ENCODE measurements at regions not wholly inside any gene's neighbourhood (a gene's known extent, or its start where the extent isn't known, plus 50 kb on each side); places are given as distances from the start of the nearest gene placed in this dataset.

DNA sequence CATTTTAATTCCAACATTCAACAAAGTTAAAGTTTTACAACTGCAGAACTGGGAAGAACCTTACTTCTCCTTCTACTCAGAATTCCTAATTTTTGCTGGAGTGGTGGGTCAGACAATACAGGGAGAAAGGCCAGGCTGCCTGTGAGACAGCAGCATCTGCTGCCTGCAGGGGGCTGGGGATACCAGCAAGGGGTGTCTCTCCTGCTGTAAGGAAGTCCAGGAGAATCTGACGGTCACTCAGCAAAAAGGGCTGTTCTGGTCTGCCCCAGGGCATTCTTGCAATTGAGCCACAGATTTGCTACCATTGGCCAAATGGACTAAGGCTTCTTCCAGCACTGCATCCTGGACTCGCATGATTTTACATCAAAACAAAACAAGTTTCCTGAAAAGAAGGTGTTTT, 426.6 kb upstream of the CDH11 start:
- H3K27ac ChIP-seq (ENCODE audit: low read depth, low read length): no peak overlapping the region
- H3K4ac ChIP-seq (replicated peaks; ENCODE audit: insufficient read length, low read depth, low read length): no peak overlapping the region
- peaks cover 13 to 14% of the 10 kb centered on the region in 2 experiments; a peak in 3 of 4 replicates for H3K9me3 ChIP-seq (ENCODE audit: insufficient read depth in 2 of 2, low read depth in 1 of 2, low read length in 1 of 2)
- no peak overlapping the region for H2BK12ac ChIP-seq (ENCODE audit: low read depth, low read length)
- no peaks in the 10 kb centered on the region for H3K36me3 ChIP-seq (ENCODE audit: control insufficient read depth in 2 of 4, insufficient read depth in 4 of 4, low read length in 3 of 4)
- TF ChIP-seq RAD21 (IDR thresholded peaks at IDR 0.05 in 1 of 2, conservative IDR thresholded peaks at IDR 0.05 in 1 of 2; ENCODE audit: low read depth in 2 of 2, low read length in 2 of 2) (peak in 1 of 2 experiments; percentile 21; a peak in 1 of 4 replicates), ZNF274 (IDR thresholded peaks at IDR 0.05; ENCODE audit: borderline replicate concordance, extremely low read depth, low read length) (no peak)
- TF ChIP-seq, protein P1, sequence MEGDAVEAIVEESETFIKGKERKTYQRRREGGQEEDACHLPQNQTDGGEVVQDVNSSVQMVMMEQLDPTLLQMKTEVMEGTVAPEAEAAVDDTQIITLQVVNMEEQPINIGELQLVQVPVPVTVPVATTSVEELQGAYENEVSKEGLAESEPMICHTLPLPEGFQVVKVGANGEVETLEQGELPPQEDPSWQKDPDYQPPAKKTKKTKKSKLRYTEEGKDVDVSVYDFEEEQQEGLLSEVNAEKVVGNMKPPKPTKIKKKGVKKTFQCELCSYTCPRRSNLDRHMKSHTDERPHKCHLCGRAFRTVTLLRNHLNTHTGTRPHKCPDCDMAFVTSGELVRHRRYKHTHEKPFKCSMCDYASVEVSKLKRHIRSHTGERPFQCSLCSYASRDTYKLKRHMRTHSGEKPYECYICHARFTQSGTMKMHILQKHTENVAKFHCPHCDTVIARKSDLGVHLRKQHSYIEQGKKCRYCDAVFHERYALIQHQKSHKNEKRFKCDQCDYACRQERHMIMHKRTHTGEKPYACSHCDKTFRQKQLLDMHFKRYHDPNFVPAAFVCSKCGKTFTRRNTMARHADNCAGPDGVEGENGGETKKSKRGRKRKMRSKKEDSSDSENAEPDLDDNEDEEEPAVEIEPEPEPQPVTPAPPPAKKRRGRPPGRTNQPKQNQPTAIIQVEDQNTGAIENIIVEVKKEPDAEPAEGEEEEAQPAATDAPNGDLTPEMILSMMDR (IDR thresholded peaks at IDR 0.05; ENCODE audit: control extremely low read depth in 1 of 3, insufficient read depth in 1 of 3, low read depth in 1 of 3, low read length in 3 of 3): peak in 2 of 3 experiments; percentile 20 to 42; a peak in 2 of 4 replicates
- H3K27me3 ChIP-seq (replicated peaks in 1 of 4; ENCODE audit: control insufficient read depth in 3 of 4, extremely low read depth in 1 of 4, insufficient read depth in 3 of 4, low read length in 3 of 4): no peaks in the 10 kb centered on the region
- H3K23me2 ChIP-seq (ENCODE audit: low read depth, low read length): no peaks in the 10 kb centered on the region; the same call in 1 of the 2 replicates
- no peak overlapping the region for H2AK5ac ChIP-seq (ENCODE audit: low read depth, low read length)
- H4K8ac ChIP-seq (ENCODE audit: extremely low read depth, insufficient read depth, low read length): no peak overlapping the region
- H3K9ac ChIP-seq (replicated peaks in 1 of 4; ENCODE audit: extremely low read depth in 1 of 4, low read depth in 3 of 4, low read length in 3 of 4): no peak overlapping the region
- no peak overlapping the region for H3K56ac ChIP-seq (replicated peaks; ENCODE audit: insufficient read length, low read depth, low read length)
- ChIA-PET CTCF (ENCODE audit: partially characterized antibody) (interaction anchor here (0.8 to 2.0 kb wide), 2 partner anchors 10 to 118 kb away, joined by 3 to 5 read pairs; no protein-coding TSS in a partner anchor), POLR2A (ENCODE audit: partially characterized antibody) (no interaction called here)
- H3K18ac ChIP-seq (ENCODE audit: extremely low read depth, low read length): no peak overlapping the region
- H3K14ac ChIP-seq (ENCODE audit: insufficient read length): no peak overlapping the region
- no peaks in the 10 kb centered on the region for H3K79me1 ChIP-seq (ENCODE audit: low read depth, low read length)
- WGBS, 2 experiments (ENCODE audit: extremely low coverage in 1 of 2, insufficient coverage in 1 of 2, insufficient read length in 1 of 2, insufficient replicate concordance in 2 of 2, low coverage in 1 of 2, low lambda C conversion rate in 2 of 2, missing lambda C conversion rate in 1 of 2): 74% methylated on average over 2 of the region's 2 CpGs; no CpG with 5 or more reads in 1 of the 2 experiments
- H4K20me1 ChIP-seq (replicated peaks in 1 of 2; ENCODE audit: control insufficient read depth in 1 of 2, insufficient read depth in 2 of 2, low read length in 2 of 2): no peaks in the 10 kb centered on the region
- no peak overlapping the region for H3K4me2 ChIP-seq (ENCODE audit: insufficient read depth in 1 of 2, low read depth in 2 of 2, low read length in 2 of 2)
- no peak overlapping the region for H2BK15ac ChIP-seq (ENCODE audit: low read length)
- H4K91ac ChIP-seq (replicated peaks; ENCODE audit: insufficient read length, low read length): no peak overlapping the region
- DNase-seq (ENCODE audit: low read depth in 1 of 2, low spot score in 2 of 2) (no peak), FAIRE-seq (no peak)
- no peak overlapping the region for H2BK120ac ChIP-seq (replicated peaks; ENCODE audit: low read depth, low read length)
- H2BK5ac ChIP-seq (ENCODE audit: low read depth, low read length): no peak overlapping the region
- H3K79me2 ChIP-seq (ENCODE audit: control insufficient read depth in 1 of 2, insufficient read depth in 2 of 2, low read length in 2 of 2): no peaks in the 10 kb centered on the region
- H2AFZ ChIP-seq (ENCODE audit: low read length): peak overlapping the region; percentile 86; the same call in 1 of the 2 replicates
- no peak overlapping the region for H4K5ac ChIP-seq (ENCODE audit: insufficient read length, low read depth, low read length)
- H2BK20ac ChIP-seq (ENCODE audit: low read length): no peak overlapping the region
- H3K4me3 ChIP-seq (ENCODE audit: extremely low read depth in 1 of 4, insufficient read depth in 2 of 4, low read depth in 3 of 4, low read length in 4 of 4): no peak overlapping the region
- H3K23ac ChIP-seq (ENCODE audit: insufficient read length): no peak overlapping the region
- peaks cover 0 to 12% (median under 1%) of the 10 kb centered on the region in 4 experiments; a peak in 4 of 7 replicates for H3K4me1 ChIP-seq (replicated peaks in 1 of 4; ENCODE audit: control insufficient read depth in 3 of 4, insufficient read depth in 4 of 4, low read length in 3 of 4)

All from H1 (cell line).